H1 (cell line): ENCODE measurements at regions not wholly inside any gene's neighbourhood (a gene's known extent, or its start where the extent isn't known, plus 50 kb on each side); places are given as distances from the start of the nearest gene placed in this dataset.

Experiments
- CTCF ChIA-PET: fragments of 300-600 bp; sonication (Branson Sonifier 250); formaldehyde crosslinking; loops from one replicate; lab custom pipeline; 2021; ENCODE audit not compliant: partially characterized antibody; lab: Charles Lee
- POLR2A ChIA-PET: fragments of 300-600 bp; sonication (Branson Sonifier 250); formaldehyde crosslinking; loops from one replicate; lab custom pipeline; 2021; ENCODE audit warnings: inconsistent platforms; ENCODE audit not compliant: partially characterized antibody; lab: Charles Lee
- DNase-seq, 2 experiments: peaks; one replicate each; pipeline versions ENCODE4 v3.0.0 to v3.0.0-alpha.2; 2010 to 2022; ENCODE audit warnings: low spot score in 2 of 2, low read depth in 1 of 2, mixed read lengths in 1 of 2
- FAIRE-seq: peaks from 2 replicates; lab custom pipeline; 2011; peaks lifted over from hg19 to GRCh38; lab: Jason Lieb, UNC
- H2AFZ ChIP-seq: 2 replicates; pipeline ENCODE4 v1.8.1; 2012; ENCODE audit warnings: low read length, inconsistent platforms
- H2AK5ac ChIP-seq: 2 replicates; pipeline ENCODE4 v1.6.1; 2013; ENCODE audit warnings: low read depth, low read length
- H2BK120ac ChIP-seq: replicated peaks from 2 replicates; pipeline ENCODE3; 2013; ENCODE audit warnings: low read depth, low read length, inconsistent platforms
- H2BK12ac ChIP-seq: 2 replicates; pipeline ENCODE4 v1.6.1; 2013; ENCODE audit warnings: low read depth, low read length
- H2BK15ac ChIP-seq: 2 replicates; pipeline ENCODE4 v1.6.1; 2013; ENCODE audit warnings: low read length
- H2BK20ac ChIP-seq: 2 replicates; pipeline ENCODE4 v1.6.1; 2013; ENCODE audit warnings: low read length
- H2BK5ac ChIP-seq: 2 replicates; pipeline ENCODE4 v1.6.1; 2013; ENCODE audit warnings: low read depth, low read length
- H3K14ac ChIP-seq: 2 replicates; pipeline ENCODE4 v1.6.1; 2013; ENCODE audit warnings: inconsistent platforms; ENCODE audit not compliant: insufficient read length
- H3K18ac ChIP-seq: 2 replicates; pipeline ENCODE4 v1.6.1; 2013; ENCODE audit warnings: low read length; ENCODE audit errors: extremely low read depth
- H3K23ac ChIP-seq: 2 replicates; pipeline ENCODE4 v1.6.1; 2013; ENCODE audit warnings: inconsistent platforms; ENCODE audit not compliant: insufficient read length
- H3K23me2 ChIP-seq: 2 replicates; pipeline ENCODE4 v1.6.1; 2013; ENCODE audit warnings: low read depth, low read length
- H3K27ac ChIP-seq: 2 replicates; pipeline ENCODE4 v1.6.1; 2011; ENCODE audit warnings: low read depth, low read length, inconsistent platforms
- H3K27me3 ChIP-seq, 4 experiments: replicated peaks in 1 of 4; 1 replicate in 1 of 4; 2 replicates in 3 of 4; pipeline versions ENCODE4 v1.6.1 to v1.8.1; 2011 to 2013; ENCODE audit warnings: low read length in 3 of 4, mild to moderate bottlenecking in 3 of 4, inconsistent platforms in 2 of 4, mixed read lengths in 2 of 4, moderate library complexity in 1 of 4; ENCODE audit not compliant: control insufficient read depth in 3 of 4, insufficient read depth in 3 of 4; ENCODE audit errors: extremely low read depth in 1 of 4
- H3K36me3 ChIP-seq, 4 experiments: 2 replicates each; pipeline versions ENCODE4 v1.6.1 to v1.8.1; 2011 to 2013; ENCODE audit warnings: mild to moderate bottlenecking in 4 of 4, low read length in 3 of 4, moderate library complexity in 2 of 4, control low read depth in 1 of 4, inconsistent platforms in 1 of 4; ENCODE audit not compliant: insufficient read depth in 4 of 4, control insufficient read depth in 2 of 4
- H3K4ac ChIP-seq: replicated peaks from 2 replicates; pipeline ENCODE3; 2013; ENCODE audit warnings: low read length, low read depth, mixed read lengths, inconsistent platforms; ENCODE audit not compliant: insufficient read length
- H3K4me1 ChIP-seq, 4 experiments: replicated peaks in 1 of 4; 1 replicate in 1 of 4; 2 replicates in 3 of 4; pipeline versions ENCODE4 v1.6.1 to v1.8.1; 2011 to 2013; ENCODE audit warnings: low read length in 3 of 4, inconsistent platforms in 2 of 4, mixed read lengths in 1 of 4; ENCODE audit not compliant: insufficient read depth in 4 of 4, control insufficient read depth in 3 of 4
- H3K4me2 ChIP-seq, 2 experiments: 2 replicates each; pipeline versions ENCODE4 v1.6.1 to v1.8.1; 2011 to 2013; ENCODE audit warnings: low read depth in 2 of 2, low read length in 2 of 2, control low read depth in 1 of 2, inconsistent platforms in 1 of 2, mild to moderate bottlenecking in 1 of 2; ENCODE audit not compliant: insufficient read depth in 1 of 2
- H3K4me3 ChIP-seq, 4 experiments: fragments of 200-600, 300-600 bp in 1 of 4; sonication (generic), shearing (Covaris generic), sonication (Bioruptor Twin) in 1 of 4; 2 replicates each; pipeline versions ENCODE4 v1.5.1 to v1.8.1; 2011 to 2016; ENCODE audit warnings: low read length in 4 of 4, low read depth in 3 of 4, control low read depth in 2 of 4, inconsistent platforms in 2 of 4, mild to moderate bottlenecking in 2 of 4, mixed read lengths in 1 of 4, moderate library complexity in 1 of 4; ENCODE audit not compliant: insufficient read depth in 2 of 4; ENCODE audit errors: extremely low read depth in 1 of 4
- H3K56ac ChIP-seq: replicated peaks from 2 replicates; pipeline ENCODE3; 2013; ENCODE audit warnings: low read depth, mild to moderate bottlenecking, mixed read lengths, low read length, inconsistent platforms; ENCODE audit not compliant: insufficient read length
- H3K79me1 ChIP-seq: 2 replicates; pipeline ENCODE4 v1.6.1; 2013; ENCODE audit warnings: low read depth, low read length, control low read depth
- H3K79me2 ChIP-seq, 2 experiments: 2 replicates each; pipeline versions ENCODE4 v1.6.1 to v1.8.1; 2012 to 2013; ENCODE audit warnings: low read length in 2 of 2, mild to moderate bottlenecking in 2 of 2, inconsistent platforms in 1 of 2; ENCODE audit not compliant: insufficient read depth in 2 of 2, control insufficient read depth in 1 of 2
- H3K9ac ChIP-seq, 4 experiments: replicated peaks in 1 of 4; 1 replicate in 1 of 4; 2 replicates in 3 of 4; pipeline versions ENCODE4 v1.6.1 to v1.8.1; 2011 to 2013; ENCODE audit warnings: low read depth in 3 of 4, low read length in 3 of 4, control low read depth in 2 of 4, mild to moderate bottlenecking in 2 of 4, moderate library complexity in 2 of 4, inconsistent platforms in 1 of 4; ENCODE audit errors: extremely low read depth in 1 of 4
- H3K9me3 ChIP-seq, 2 experiments: 2 replicates each; pipeline versions ENCODE4 v1.6.1 to v1.8.1; 2012 to 2013; ENCODE audit warnings: mild to moderate bottlenecking in 2 of 2, moderate library complexity in 2 of 2, control low read depth in 1 of 2, inconsistent platforms in 1 of 2, low read depth in 1 of 2, low read length in 1 of 2, mixed read lengths in 1 of 2; ENCODE audit not compliant: insufficient read depth in 2 of 2
- H4K20me1 ChIP-seq, 2 experiments: replicated peaks in 1 of 2; 2 replicates each; pipeline versions ENCODE3 to v1.8.1; 2011 to 2013; ENCODE audit warnings: inconsistent platforms in 2 of 2, low read length in 2 of 2, mild to moderate bottlenecking in 1 of 2; ENCODE audit not compliant: insufficient read depth in 2 of 2, control insufficient read depth in 1 of 2
- H4K5ac ChIP-seq: 2 replicates; pipeline ENCODE4 v1.6.1; 2013; ENCODE audit warnings: low read length, low read depth, mixed read lengths, inconsistent platforms; ENCODE audit not compliant: insufficient read length
- H4K8ac ChIP-seq: 2 replicates; pipeline ENCODE4 v1.8.0; 2013; ENCODE audit warnings: mild to moderate bottlenecking, moderate library complexity, low read length, inconsistent platforms; ENCODE audit not compliant: insufficient read depth; ENCODE audit errors: extremely low read depth
- H4K91ac ChIP-seq: replicated peaks from 2 replicates; pipeline ENCODE3; 2013; ENCODE audit warnings: low read length, mixed read lengths, inconsistent platforms; ENCODE audit not compliant: insufficient read length
- ATF3 ChIP-seq: IDR thresholded peaks from 2 replicates; pipeline ENCODE4 v1.6.1; 2011; ENCODE audit warnings: low read depth, mild to moderate bottlenecking, low read length; ENCODE audit not compliant: insufficient read depth
- BACH1 ChIP-seq: IDR thresholded peaks from 2 replicates; pipeline ENCODE4 v1.6.1; 2012; ENCODE audit warnings: low read length, improper control_type of control experiment
- CBX5 ChIP-seq: fragments of 300-800, 300-1000 bp; sonication (generic); IDR thresholded peaks from 2 replicates; pipeline ENCODE4 v1.7.1; 2016; ENCODE audit warnings: antibody characterized with exemption, low read length, low read depth
- CREB1 ChIP-seq: IDR thresholded peaks from 2 replicates; pipeline ENCODE4 v1.6.1; 2012; ENCODE audit warnings: inconsistent platforms
- HDAC6 ChIP-seq: IDR thresholded peaks from one replicate; pipeline ENCODE4 v1.7.1; 2012; ENCODE audit warnings: low read depth, mild to moderate bottlenecking, inconsistent platforms, low read length, moderate library complexity
- KDM1A ChIP-seq: fragments of 200-600, 300-600 bp; sonication (generic); IDR thresholded peaks from 2 replicates; pipeline ENCODE4 v1.7.1; 2016; ENCODE audit warnings: mild to moderate bottlenecking, low read length, borderline replicate concordance
- POLR2A ChIP-seq, 2 experiments: IDR thresholded peaks; 1 replicate in 1 of 2; 2 replicates in 1 of 2; pipeline ENCODE4 v1.6.1; 2011; ENCODE audit warnings: low read depth in 2 of 2, low read length in 2 of 2, mild to moderate bottlenecking in 2 of 2; ENCODE audit errors: control extremely low read depth in 1 of 2
- RAD21 ChIP-seq, 2 experiments: IDR thresholded peaks in 1 of 2; conservative IDR thresholded peaks in 1 of 2; 2 replicates each; pipeline ENCODE4 v1.6.1; 2011; ENCODE audit warnings: low read depth in 2 of 2, low read length in 2 of 2, improper control_type of control experiment in 1 of 2, inconsistent platforms in 1 of 2, mild to moderate bottlenecking in 1 of 2, moderate library complexity in 1 of 2
- RFX5 ChIP-seq: IDR thresholded peaks from 2 replicates; pipeline ENCODE4 v1.6.1; 2011; ENCODE audit warnings: low read depth, low read length, improper control_type of control experiment, borderline replicate concordance
- SRF ChIP-seq: IDR thresholded peaks from 2 replicates; pipeline ENCODE4 v1.6.1; 2011; ENCODE audit warnings: mild to moderate bottlenecking, low read depth, low read length, moderate library complexity
- TAF7 ChIP-seq: optimal IDR thresholded peaks from 2 replicates; pipeline ENCODE3; 2011; ENCODE audit warnings: low read depth, mild to moderate bottlenecking, inconsistent platforms, low read length, moderate library complexity, borderline replicate concordance
- TEAD4 ChIP-seq: IDR thresholded peaks from 2 replicates; pipeline ENCODE4 v1.6.1; 2012; ENCODE audit warnings: low read depth, low read length, inconsistent platforms, mixed read lengths
- WGBS, 2 experiments: shearing (Covaris generic) in 1 of 2; methylation state at CpG; one replicate each; pipeline versions ENCODE4 v1.1.6 to v1.1.7; 2013 to 2015; ENCODE audit warnings: low lambda C conversion rate in 2 of 2, mixed read lengths in 2 of 2, inconsistent platforms in 1 of 2, low coverage in 1 of 2, missing lambda C conversion rate in 1 of 2; ENCODE audit not compliant: insufficient replicate concordance in 2 of 2, insufficient coverage in 1 of 2, insufficient read length in 1 of 2; ENCODE audit errors: extremely low coverage in 1 of 2, missing lambda C conversion rate in 1 of 2; 5-methylcytosine and 5-hydroxymethylcytosine counted together

- Histone ChIP-seq H3K36me3 (no peaks in the 10 kb centered on the region), H3K4me3 (no peak overlapping the region), H3K23me2 (no peaks in the 10 kb centered on the region), H2BK5ac (no peak overlapping the region), H3K14ac (no peak overlapping the region), H3K56ac (no peak overlapping the region), H3K9ac (no peak overlapping the region), H3K4me1 (peaks cover 0 to 3% (median 0%) of the 10 kb centered on the region in 4 experiments; a peak in 1 of 7 replicates), H3K79me1 (no peaks in the 10 kb centered on the region), H2BK15ac (no peak overlapping the region), H3K9me3 (no peaks in the 10 kb centered on the region), H2BK20ac (no peak overlapping the region), H2AFZ (no peak overlapping the region), H3K27ac (no peak overlapping the region), H4K5ac (no peak overlapping the region), H4K20me1 (no peaks in the 10 kb centered on the region), H3K79me2 (no peaks in the 10 kb centered on the region), H4K91ac (no peak overlapping the region), H2BK120ac (no peak overlapping the region), H4K8ac (no peak overlapping the region), H3K27me3 (no peaks in the 10 kb centered on the region), H3K4me2 (no peak overlapping the region), H3K18ac (no peak overlapping the region), H3K23ac (no peak overlapping the region), H2BK12ac (no peak overlapping the region), H3K4ac (no peak overlapping the region), H2AK5ac (no peak overlapping the region)
- TF ChIP-seq SRF (no peak), ATF3 (no peak), POLR2A (IDR thresholded peaks at IDR 0.05; ENCODE audit: control extremely low read depth in 1 of 2, low read depth in 2 of 2, low read length in 2 of 2) (no peak), BACH1 (no peak), CBX5 (no peak), RFX5 (no peak), TAF7 (no peak), KDM1A (no peak), RAD21 (IDR thresholded peaks at IDR 0.05 in 1 of 2, conservative IDR thresholded peaks at IDR 0.05 in 1 of 2; ENCODE audit: low read depth in 2 of 2, low read length in 2 of 2) (no peak), TEAD4 (no peak), CREB1 (no peak), HDAC6 (no peak)
- WGBS, 2 experiments = 84% methylated on average over 3 of the region's 3 CpGs; no CpG with 5 or more reads in 1 of the 2 experiments
- FAIRE-seq (no peak), DNase-seq (no peak)
- ChIA-PET CTCF (no interaction called here), POLR2A (no interaction called here)
Measured at GRCh38 chr1:195965036-195965435, 643.2 kb downstream of the KCNT2 start.
